Mucosa of rectum (tissue), 2 donors: ENCODE measurements at regions not wholly inside any gene's neighbourhood (a gene's known extent, or its start where the extent isn't known, plus 50 kb on each side); places are given as distances from the start of the nearest gene placed in this dataset.

Experiments
- H3K27ac ChIP-seq, 2 donors: one replicate each; pipeline ENCODE4 v1.7.0; 2013; ENCODE audit warnings: inconsistent platforms in 2 of 2, low read depth in 2 of 2, low read length in 2 of 2
- H3K27me3 ChIP-seq, 2 donors: one replicate each; pipeline ENCODE4 v1.7.0; 2013; ENCODE audit warnings: low read length in 2 of 2; ENCODE audit not compliant: control insufficient read depth in 2 of 2, insufficient read depth in 2 of 2
- H3K36me3 ChIP-seq, 2 donors: one replicate each; pipeline ENCODE4 v1.7.0; 2013; ENCODE audit warnings: low read length in 2 of 2; ENCODE audit not compliant: control insufficient read depth in 2 of 2, insufficient read depth in 2 of 2
- H3K4me1 ChIP-seq, 2 donors: one replicate each; pipeline ENCODE4 v1.7.0; 2013; ENCODE audit warnings: low read length in 2 of 2, mild to moderate bottlenecking in 1 of 2; ENCODE audit not compliant: control insufficient read depth in 2 of 2, insufficient read depth in 2 of 2
- H3K4me3 ChIP-seq, 2 donors: one replicate each; pipeline ENCODE4 v1.7.0; 2013; ENCODE audit warnings: low read length in 2 of 2
- H3K9ac ChIP-seq, 2 donors: one replicate each; pipeline ENCODE4 v1.7.0; 2013; ENCODE audit warnings: low read length in 2 of 2, low read depth in 1 of 2, mild to moderate bottlenecking in 1 of 2
- H3K9me3 ChIP-seq, 2 donors: one replicate each; pipeline ENCODE4 v1.7.0; 2013; ENCODE audit warnings: low read length in 2 of 2; ENCODE audit not compliant: control insufficient read depth in 2 of 2
- donor health status: healthy.
- donor health status: Normal muscosa, but diverticular disease.

DNA sequence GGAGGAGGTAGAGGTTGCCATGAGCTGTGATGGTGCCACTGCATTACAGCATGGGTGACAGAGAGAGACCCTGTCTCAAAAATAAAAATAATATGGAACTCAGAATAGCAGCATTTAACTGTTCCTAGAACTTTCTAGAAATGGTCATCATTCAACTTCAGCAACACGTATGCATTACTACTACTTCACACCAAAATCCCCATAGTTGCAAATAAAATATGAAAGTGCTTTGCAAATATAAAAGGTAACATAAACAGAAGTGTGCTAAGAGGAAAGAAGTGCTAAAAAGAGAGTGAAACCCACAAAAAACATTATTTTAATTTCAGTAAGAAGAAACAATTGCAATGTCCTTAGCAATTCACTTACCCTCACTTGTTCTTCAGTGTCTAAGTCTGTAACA, 169.7 kb upstream of the NUDT4 start:
- no peak overlapping the region for H3K4me3 ChIP-seq
- H3K4me1 ChIP-seq = no peaks in the 10 kb centered on the region
- no peak overlapping the region for H3K9ac ChIP-seq
- no peak overlapping the region for H3K27ac ChIP-seq
- H3K9me3 ChIP-seq = no peaks in the 10 kb centered on the region
- no peaks in the 10 kb centered on the region for H3K27me3 ChIP-seq
- H3K36me3 ChIP-seq = no peaks in the 10 kb centered on the region

- H3K4me1 ChIP-seq = peaks cover 2 to 9% of the 10 kb centered on the region in 2 donors
- no peaks in the 10 kb centered on the region for H3K27me3 ChIP-seq
- no peaks in the 10 kb centered on the region for H3K36me3 ChIP-seq
- no peaks in the 10 kb centered on the region for H3K9me3 ChIP-seq
- peak overlapping the region; percentile 74 to 80 for H3K27ac ChIP-seq
- peak overlapping the region in 1 of 2 donors; percentile 44 for H3K9ac ChIP-seq
- peak overlapping the region in 1 of 2 donors; percentile 0 for H3K4me3 ChIP-seq
These were observed 163.0 kb upstream of the NUDT4 start for GRCh38 chr12:93214523-93215289.

- H3K27ac ChIP-seq = peak overlapping the region; percentile 74 to 80
- H3K4me1 ChIP-seq = peaks cover 2 to 9% of the 10 kb centered on the region in 2 donors
- no peaks in the 10 kb centered on the region for H3K27me3 ChIP-seq
- H3K9ac ChIP-seq = peak overlapping the region in 1 of 2 donors; percentile 44
- no peaks in the 10 kb centered on the region for H3K36me3 ChIP-seq
- no peaks in the 10 kb centered on the region for H3K9me3 ChIP-seq
- peak overlapping the region in 1 of 2 donors; percentile 0 for H3K4me3 ChIP-seq
These were observed 162.4 kb upstream of the NUDT4 start for GRCh38 chr12:93215290-93215678.

DNA sequence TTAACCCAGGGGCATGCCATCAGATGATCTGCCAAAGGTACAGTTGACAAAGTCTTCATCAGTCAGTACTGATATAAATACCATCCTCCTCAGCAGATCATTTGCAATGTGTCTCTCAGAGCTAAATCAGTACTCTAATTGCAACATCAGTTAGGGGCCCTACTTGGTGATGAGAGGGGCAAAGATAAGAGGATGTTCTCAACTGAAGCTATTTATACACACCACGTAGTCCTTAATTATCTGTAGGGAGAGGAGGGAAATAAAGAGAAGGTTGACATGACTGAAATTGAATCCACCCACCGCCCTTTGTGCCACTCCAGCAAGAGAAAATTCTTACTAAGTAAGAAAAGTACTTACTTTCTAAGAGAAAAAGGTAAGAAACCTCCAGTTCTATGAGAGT, 157.8 kb upstream of the NUDT4 start:
- no peaks in the 10 kb centered on the region for H3K36me3 ChIP-seq
- H3K4me1 ChIP-seq = peaks cover 6 to 10% of the 10 kb centered on the region in 2 donors
- H3K9ac ChIP-seq = no peak overlapping the region
- no peak overlapping the region for H3K4me3 ChIP-seq
- H3K27ac ChIP-seq = no peak overlapping the region
- H3K27me3 ChIP-seq = no peaks in the 10 kb centered on the region
- peaks cover 0 to 3% of the 10 kb centered on the region in 2 donors for H3K9me3 ChIP-seq

DNA sequence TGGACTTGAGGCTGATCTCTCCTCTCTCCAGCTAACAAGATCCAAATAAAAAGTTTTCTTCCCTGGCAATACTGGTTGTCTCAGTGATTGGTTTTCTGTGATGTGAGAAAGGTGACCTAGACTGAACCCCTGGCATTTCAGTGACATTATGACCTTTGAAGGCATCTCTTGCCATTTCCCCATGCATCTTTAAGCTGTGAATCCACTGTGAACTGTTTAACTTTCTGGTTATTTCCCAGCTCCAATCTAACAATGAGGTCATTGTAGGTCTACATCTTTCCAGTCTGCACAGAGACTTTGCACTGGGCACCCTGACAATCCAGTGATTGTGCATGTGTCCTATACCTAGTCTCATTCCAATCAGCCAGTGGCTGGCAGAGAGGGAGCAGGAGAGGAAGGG, 155.9 kb upstream of the NUDT4 start:
- H3K9ac ChIP-seq = no peak overlapping the region
- H3K27ac ChIP-seq = no peak overlapping the region
- peaks cover 0 to 3% of the 10 kb centered on the region in 2 donors for H3K9me3 ChIP-seq
- H3K4me1 ChIP-seq = peaks cover 6% of the 10 kb centered on the region in 2 donors
- no peak overlapping the region for H3K4me3 ChIP-seq
- no peaks in the 10 kb centered on the region for H3K36me3 ChIP-seq
- H3K27me3 ChIP-seq = no peaks in the 10 kb centered on the region

- H3K4me1 ChIP-seq = peaks cover 6% of the 10 kb centered on the region in 2 donors
- H3K4me3 ChIP-seq = no peak overlapping the region
- H3K27ac ChIP-seq = no peak overlapping the region
- H3K27me3 ChIP-seq = no peaks in the 10 kb centered on the region
- peaks cover 0 to 3% of the 10 kb centered on the region in 2 donors for H3K9me3 ChIP-seq
- no peak overlapping the region for H3K9ac ChIP-seq
- no peaks in the 10 kb centered on the region for H3K36me3 ChIP-seq
These were observed 154.0 kb upstream of the NUDT4 start for GRCh38 chr12:93223440-93224426.

- Histone ChIP-seq H3K9me3 (peaks cover 0 to 3% of the 10 kb centered on the region in 2 donors), H3K4me1 (peaks cover 6% of the 10 kb centered on the region in 2 donors), H3K36me3 (no peaks in the 10 kb centered on the region), H3K27me3 (no peaks in the 10 kb centered on the region), H3K4me3 (no peak overlapping the region), H3K27ac (no peak overlapping the region), H3K9ac (no peak overlapping the region)
These were observed 152.6 kb upstream of the NUDT4 start for GRCh38 chr12:93225094-93225493.

- no peaks in the 10 kb centered on the region for H3K36me3 ChIP-seq
- H3K27ac ChIP-seq = no peak overlapping the region
- no peaks in the 10 kb centered on the region for H3K27me3 ChIP-seq
- peaks cover 6% of the 10 kb centered on the region in 2 donors for H3K4me1 ChIP-seq
- peaks cover 0 to 3% of the 10 kb centered on the region in 2 donors for H3K9me3 ChIP-seq
- no peak overlapping the region for H3K9ac ChIP-seq
- no peak overlapping the region for H3K4me3 ChIP-seq
These were observed 151.4 kb upstream of the NUDT4 start for GRCh38 chr12:93226361-93226760.

DNA sequence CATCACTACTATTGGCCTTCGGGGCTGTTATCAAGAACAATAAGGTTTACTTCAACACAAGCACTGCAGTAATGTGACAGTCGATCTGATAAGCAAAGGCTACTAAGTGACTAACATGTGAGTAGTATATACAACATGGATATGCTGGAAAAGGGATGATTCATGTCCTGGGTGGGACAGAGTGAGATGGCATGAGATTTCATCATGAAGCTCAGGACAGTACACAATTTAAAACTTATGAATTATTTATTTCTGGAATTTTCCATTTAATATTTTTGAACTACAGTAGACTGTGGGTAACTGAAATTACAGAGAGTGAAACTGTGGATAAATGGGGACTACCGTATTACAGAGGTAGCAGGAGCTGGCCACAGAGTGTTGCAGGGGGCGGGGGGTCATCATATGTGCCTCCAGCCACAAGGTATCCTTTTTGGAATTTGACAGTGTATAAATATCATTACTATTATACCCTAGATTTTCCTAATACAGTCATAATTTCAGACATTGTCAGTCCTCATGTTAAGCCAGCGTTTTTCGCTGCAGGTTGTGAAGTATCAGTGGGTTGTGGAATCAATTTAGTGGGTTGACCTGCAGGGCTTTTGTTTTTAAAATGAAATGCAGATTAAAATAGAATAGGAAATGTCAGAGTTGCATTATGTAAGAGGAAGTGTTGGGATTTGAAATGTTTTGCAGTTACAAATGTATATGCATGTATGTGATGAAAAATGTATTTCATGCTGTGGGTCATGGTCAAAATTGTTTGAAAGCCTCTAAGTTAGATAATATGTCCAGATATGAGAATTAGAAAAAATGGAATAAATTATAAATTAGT, 148.0 kb upstream of the NUDT4 start:
- Histone ChIP-seq H3K9me3 (no peaks in the 10 kb centered on the region), H3K36me3 (no peaks in the 10 kb centered on the region), H3K9ac (no peak overlapping the region), H3K4me3 (no peak overlapping the region), H3K4me1 (no peaks in the 10 kb centered on the region), H3K27ac (no peak overlapping the region), H3K27me3 (no peaks in the 10 kb centered on the region)
